HL-60 (cell line): ENCODE measurements at regions not wholly inside any gene's neighbourhood (a gene's known extent, or its start where the extent isn't known, plus 50 kb on each side); places are given as distances from the start of the nearest gene placed in this dataset.

ENCODE experiments used
- DNase-seq, 2 experiments: peaks; one replicate each; pipeline ENCODE4 v3.0.0-alpha.2; 2010 to 2020; ENCODE audit warnings: low read depth in 1 of 2, low spot score in 1 of 2
- H3K27ac ChIP-seq: fragments of 250-450 bp; sonication (Bioruptor Pico); replicated peaks from 2 replicates; pipeline ENCODE4 v1.5.1; 2020; ENCODE audit warnings: mild to moderate bottlenecking, moderate library complexity
- H3K27me3 ChIP-seq: fragments of 250-450 bp; sonication (Bioruptor Pico); 2 replicates; pipeline ENCODE4 v1.5.1; 2021; ENCODE audit warnings: mild to moderate bottlenecking, moderate library complexity; ENCODE audit not compliant: insufficient read depth, poor library complexity, severe bottlenecking
- H3K4me3 ChIP-seq: replicated peaks from 2 replicates; pipeline ENCODE4 v1.5.1; 2011; ENCODE audit warnings: mild to moderate bottlenecking, control low read depth, low read length; ENCODE audit not compliant: insufficient read depth
- GABPA ChIP-seq: IDR thresholded peaks from 2 replicates; pipeline ENCODE4 v1.6.1; 2012; ENCODE audit warnings: low read depth
- POLR2AphosphoS5 ChIP-seq: IDR thresholded peaks from 2 replicates; pipeline ENCODE4 v1.6.1; 2012; ENCODE audit warnings: low read depth
- SPI1 ChIP-seq: IDR thresholded peaks from 2 replicates; pipeline ENCODE4 v1.6.1; 2012; ENCODE audit warnings: low read depth, mild to moderate bottlenecking, borderline replicate concordance
- TF ChIP-seq, protein P1 (sequence below): IDR thresholded peaks from 2 replicates; pipeline ENCODE4 v1.6.1; 2012; ENCODE audit warnings: low read depth; ENCODE audit not compliant: insufficient replicate concordance
- TF ChIP-seq, protein P2 (sequence below): IDR thresholded peaks from one replicate; pipeline ENCODE4 v1.5.1; 2011; ENCODE audit warnings: low read length, control low read depth, inconsistent platforms; ENCODE audit not compliant: insufficient read depth

DNA sequence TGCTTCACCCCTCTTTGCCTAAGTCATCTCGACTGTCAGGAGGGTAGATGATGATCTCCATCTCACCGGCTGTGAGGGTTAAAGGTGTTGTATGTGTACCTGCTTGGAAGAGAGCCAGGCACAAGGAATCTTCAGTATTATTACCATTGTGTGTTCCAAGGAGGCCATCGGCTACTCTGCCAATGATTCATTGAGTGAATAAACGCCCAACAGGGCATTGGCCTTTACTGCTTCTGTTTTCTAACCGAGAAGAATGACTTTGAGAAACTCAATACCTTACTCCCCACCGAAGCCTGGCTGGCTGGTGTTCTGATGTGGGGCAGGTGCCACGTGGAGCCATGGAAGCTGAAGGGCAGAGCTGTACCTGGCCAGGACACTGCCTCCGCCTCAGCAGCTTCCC lies 228.8 kb downstream of the SNX18 start:
- no peak for DNase-seq
- TF ChIP-seq, protein P1, sequence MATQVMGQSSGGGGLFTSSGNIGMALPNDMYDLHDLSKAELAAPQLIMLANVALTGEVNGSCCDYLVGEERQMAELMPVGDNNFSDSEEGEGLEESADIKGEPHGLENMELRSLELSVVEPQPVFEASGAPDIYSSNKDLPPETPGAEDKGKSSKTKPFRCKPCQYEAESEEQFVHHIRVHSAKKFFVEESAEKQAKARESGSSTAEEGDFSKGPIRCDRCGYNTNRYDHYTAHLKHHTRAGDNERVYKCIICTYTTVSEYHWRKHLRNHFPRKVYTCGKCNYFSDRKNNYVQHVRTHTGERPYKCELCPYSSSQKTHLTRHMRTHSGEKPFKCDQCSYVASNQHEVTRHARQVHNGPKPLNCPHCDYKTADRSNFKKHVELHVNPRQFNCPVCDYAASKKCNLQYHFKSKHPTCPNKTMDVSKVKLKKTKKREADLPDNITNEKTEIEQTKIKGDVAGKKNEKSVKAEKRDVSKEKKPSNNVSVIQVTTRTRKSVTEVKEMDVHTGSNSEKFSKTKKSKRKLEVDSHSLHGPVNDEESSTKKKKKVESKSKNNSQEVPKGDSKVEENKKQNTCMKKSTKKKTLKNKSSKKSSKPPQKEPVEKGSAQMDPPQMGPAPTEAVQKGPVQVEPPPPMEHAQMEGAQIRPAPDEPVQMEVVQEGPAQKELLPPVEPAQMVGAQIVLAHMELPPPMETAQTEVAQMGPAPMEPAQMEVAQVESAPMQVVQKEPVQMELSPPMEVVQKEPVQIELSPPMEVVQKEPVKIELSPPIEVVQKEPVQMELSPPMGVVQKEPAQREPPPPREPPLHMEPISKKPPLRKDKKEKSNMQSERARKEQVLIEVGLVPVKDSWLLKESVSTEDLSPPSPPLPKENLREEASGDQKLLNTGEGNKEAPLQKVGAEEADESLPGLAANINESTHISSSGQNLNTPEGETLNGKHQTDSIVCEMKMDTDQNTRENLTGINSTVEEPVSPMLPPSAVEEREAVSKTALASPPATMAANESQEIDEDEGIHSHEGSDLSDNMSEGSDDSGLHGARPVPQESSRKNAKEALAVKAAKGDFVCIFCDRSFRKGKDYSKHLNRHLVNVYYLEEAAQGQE, result no peak
- TF ChIP-seq POLR2AphosphoS5, result no peak
- no peak for TF ChIP-seq SPI1
- TF ChIP-seq, protein P2, sequence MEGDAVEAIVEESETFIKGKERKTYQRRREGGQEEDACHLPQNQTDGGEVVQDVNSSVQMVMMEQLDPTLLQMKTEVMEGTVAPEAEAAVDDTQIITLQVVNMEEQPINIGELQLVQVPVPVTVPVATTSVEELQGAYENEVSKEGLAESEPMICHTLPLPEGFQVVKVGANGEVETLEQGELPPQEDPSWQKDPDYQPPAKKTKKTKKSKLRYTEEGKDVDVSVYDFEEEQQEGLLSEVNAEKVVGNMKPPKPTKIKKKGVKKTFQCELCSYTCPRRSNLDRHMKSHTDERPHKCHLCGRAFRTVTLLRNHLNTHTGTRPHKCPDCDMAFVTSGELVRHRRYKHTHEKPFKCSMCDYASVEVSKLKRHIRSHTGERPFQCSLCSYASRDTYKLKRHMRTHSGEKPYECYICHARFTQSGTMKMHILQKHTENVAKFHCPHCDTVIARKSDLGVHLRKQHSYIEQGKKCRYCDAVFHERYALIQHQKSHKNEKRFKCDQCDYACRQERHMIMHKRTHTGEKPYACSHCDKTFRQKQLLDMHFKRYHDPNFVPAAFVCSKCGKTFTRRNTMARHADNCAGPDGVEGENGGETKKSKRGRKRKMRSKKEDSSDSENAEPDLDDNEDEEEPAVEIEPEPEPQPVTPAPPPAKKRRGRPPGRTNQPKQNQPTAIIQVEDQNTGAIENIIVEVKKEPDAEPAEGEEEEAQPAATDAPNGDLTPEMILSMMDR, result no peak
- H3K4me3 ChIP-seq, result no peak overlapping the region
- no peaks in the 10 kb centered on the region for H3K27me3 ChIP-seq
- no peak overlapping the region for H3K27ac ChIP-seq

DNA sequence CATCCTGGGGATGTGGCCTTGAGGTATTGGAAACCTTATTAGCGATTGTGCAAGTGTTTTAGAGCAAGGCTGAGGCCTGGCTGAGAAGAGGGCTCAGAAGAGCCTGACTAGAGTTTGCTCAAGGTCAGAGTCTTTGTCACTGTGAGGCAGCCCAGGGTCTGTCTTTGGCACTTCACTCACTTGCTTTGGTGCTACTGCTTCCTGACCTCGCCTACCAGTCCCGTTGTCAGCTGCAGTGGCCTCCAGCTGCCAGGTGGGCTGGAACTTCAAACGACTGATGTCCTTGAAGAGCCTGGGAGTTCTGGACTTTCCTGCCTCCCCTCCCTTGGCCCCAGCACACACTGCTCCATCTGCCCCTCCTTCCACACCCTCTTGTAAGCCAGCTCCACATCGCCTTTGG lies 228.0 kb downstream of the SNX18 start:
- DNase-seq, result no peak
- TF ChIP-seq, protein P2, result no peak
- TF ChIP-seq POLR2AphosphoS5, result no peak
- no peak for TF ChIP-seq SPI1
- TF ChIP-seq GABPA, result no peak
- no peak overlapping the region for H3K27ac ChIP-seq
- H3K4me3 ChIP-seq, result no peak overlapping the region
- no peaks in the 10 kb centered on the region for H3K27me3 ChIP-seq

DNA sequence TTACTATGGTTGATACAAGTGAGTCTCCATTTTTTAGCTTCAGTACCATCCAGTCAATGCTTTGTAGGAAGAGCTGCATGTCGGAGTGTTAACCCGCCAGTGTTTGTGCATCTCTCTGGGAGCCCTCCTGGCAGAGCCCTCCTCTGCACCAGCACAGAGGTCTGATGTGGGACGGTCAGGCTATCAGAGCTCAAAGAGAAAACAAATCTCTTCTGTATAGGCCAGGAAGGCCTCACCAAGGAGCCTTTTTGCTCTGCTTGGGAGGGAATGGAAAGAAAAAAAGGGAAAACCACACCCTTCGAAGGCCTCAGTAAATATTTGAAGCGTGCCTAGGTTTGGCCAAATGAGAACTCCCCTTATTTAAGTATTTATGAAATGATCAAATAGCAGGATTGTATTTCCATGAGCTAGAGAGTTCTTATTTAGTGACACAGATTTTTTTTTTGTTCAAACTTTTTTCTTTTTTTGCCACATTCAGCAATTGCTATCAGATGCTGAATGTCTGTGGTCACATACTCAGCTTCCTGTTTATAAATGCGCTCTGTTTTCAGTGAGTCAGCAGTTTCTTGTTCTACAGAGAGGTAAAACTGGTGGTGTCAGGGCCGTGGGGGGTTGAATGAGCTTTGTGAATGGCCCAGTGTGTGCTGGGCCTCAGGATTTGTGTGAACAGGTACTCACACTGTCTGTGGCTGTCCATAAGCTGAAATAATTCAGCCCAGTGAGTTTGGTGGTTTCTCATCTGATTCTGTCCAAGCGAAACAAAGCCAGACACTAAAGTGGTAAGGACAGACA lies 226.6 kb downstream of the SNX18 start:
- no peak overlapping the region for H3K4me3 ChIP-seq

More for the DNA sequence above, 226.6 kb downstream of the SNX18 start:
- no peak for TF ChIP-seq GABPA
- TF ChIP-seq POLR2AphosphoS5, result no peak
- no peak for TF ChIP-seq SPI1
- TF ChIP-seq, protein P2, result no peak
- TF ChIP-seq, protein P1, result no peak
- Histone ChIP-seq H3K27me3 (no peaks in the 10 kb centered on the region), H3K27ac (no peak overlapping the region)
- peak; percentile 12 to 53 for DNase-seq
